ENCODE measurements at regions not wholly inside any gene's neighbourhood (a gene's known extent, or its start where the extent isn't known, plus 50 kb on each side); places are given as distances from the start of the nearest gene placed in this dataset.

GRCh38 chr1:80158266-80158665 lies 1151.7 kb upstream of the ADGRL4 start:
- TF ChIP-seq CTCF (IDR thresholded peaks at IDR 0.05) (no peak), POLR2A (IDR thresholded peaks at IDR 0.05) (no peak), POLR2AphosphoS5 (IDR thresholded peaks at IDR 0.05) (no peak)

Data from breast epithelium (tissue), 3 donors.